ENCODE measurements at regions not wholly inside any gene's neighbourhood (a gene's known extent, or its start where the extent isn't known, plus 50 kb on each side); places are given as distances from the start of the nearest gene placed in this dataset.
"Not testable (repeated sequence)": the region's sequence is repeated elsewhere in the genome, so short reads cannot be mapped to it uniquely, and the experiment has no call there.

DNA sequence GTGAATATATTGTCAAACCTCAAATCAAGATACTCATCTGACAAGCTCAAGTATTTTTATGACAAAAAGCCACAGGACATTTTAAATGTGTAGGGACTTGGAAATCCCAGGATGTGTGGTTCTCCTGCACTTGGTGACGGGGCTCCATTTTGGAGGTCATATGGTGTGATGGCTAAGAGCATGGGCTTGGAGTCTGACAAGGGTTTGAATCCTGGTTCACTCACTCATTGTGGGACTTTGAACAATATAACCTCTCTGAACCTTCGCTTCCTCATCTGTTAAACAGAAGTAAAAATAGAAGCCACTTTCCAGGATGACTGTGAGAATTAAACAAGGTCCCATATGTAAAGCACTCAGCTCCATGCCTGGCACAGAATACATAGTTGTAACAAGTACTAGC, 99.6 kb downstream of the SMIM20 start:
- peaks cover 6% of the 10 kb centered on the region for H3K9me3 ChIP-seq (ENCODE audit: low read depth)
- 0% methylated on average over 2 of the region's 2 CpGs for WGBS (ENCODE audit: low lambda C conversion rate, missing lambda C conversion rate)

DNA sequence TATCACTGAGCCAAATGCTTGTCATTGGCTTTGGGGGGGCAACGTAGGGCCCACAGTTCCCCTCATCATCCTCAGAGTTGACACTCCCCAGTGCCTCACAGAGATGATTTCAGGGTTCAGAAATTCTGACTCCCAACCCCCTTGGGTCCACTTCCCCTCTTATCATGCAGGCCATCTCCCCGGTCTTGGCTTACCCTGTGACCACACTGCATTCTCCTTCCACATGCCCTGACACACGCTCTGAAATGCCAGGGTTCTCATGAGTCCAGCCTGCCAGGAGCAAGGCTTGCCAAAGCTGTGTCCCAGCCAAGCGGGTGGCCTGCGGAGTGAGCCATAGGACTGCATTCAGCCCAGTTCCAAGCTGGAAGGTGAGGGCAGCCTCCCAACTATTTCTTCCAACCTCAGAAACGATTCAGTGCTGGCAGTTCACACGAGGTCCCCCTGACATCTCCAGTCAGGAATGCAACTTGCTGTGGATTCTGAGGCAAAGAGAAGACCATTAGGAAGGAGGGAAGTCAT, 101.2 kb downstream of the SMIM20 start:
- H3K9me2 ChIP-seq (replicated peaks; ENCODE audit: insufficient read depth) = no peaks in the 10 kb centered on the region
- H3K36me3 ChIP-seq (replicated peaks; ENCODE audit: insufficient read depth, low read depth) = no peaks in the 10 kb centered on the region
- H3K27ac ChIP-seq = no peak overlapping the region
- WGBS (ENCODE audit: low lambda C conversion rate, missing lambda C conversion rate) = 75% methylated on average over 7 of the region's 7 CpGs
- no peak overlapping the region for H2AFZ ChIP-seq
- no peak overlapping the region for H3K4me2 ChIP-seq
- DNase-seq (ENCODE audit: low spot score) = no peak
- no peaks in the 10 kb centered on the region for H3K9me3 ChIP-seq (ENCODE audit: low read depth)
- H3K4me1 ChIP-seq (ENCODE audit: insufficient read depth) = no peaks in the 10 kb centered on the region
- H3K27me3 ChIP-seq = no peaks in the 10 kb centered on the region
- H3K4me3 ChIP-seq = no peak overlapping the region
- TF ChIP-seq, protein P1, sequence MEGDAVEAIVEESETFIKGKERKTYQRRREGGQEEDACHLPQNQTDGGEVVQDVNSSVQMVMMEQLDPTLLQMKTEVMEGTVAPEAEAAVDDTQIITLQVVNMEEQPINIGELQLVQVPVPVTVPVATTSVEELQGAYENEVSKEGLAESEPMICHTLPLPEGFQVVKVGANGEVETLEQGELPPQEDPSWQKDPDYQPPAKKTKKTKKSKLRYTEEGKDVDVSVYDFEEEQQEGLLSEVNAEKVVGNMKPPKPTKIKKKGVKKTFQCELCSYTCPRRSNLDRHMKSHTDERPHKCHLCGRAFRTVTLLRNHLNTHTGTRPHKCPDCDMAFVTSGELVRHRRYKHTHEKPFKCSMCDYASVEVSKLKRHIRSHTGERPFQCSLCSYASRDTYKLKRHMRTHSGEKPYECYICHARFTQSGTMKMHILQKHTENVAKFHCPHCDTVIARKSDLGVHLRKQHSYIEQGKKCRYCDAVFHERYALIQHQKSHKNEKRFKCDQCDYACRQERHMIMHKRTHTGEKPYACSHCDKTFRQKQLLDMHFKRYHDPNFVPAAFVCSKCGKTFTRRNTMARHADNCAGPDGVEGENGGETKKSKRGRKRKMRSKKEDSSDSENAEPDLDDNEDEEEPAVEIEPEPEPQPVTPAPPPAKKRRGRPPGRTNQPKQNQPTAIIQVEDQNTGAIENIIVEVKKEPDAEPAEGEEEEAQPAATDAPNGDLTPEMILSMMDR (IDR thresholded peaks at IDR 0.05; ENCODE audit: poor library complexity) = no peak
- TF ChIP-seq EZH2phosphoT487 (IDR thresholded peaks at IDR 0.05; ENCODE audit: low read depth, severe bottlenecking, unreplicated experiment) = no peak
- TF ChIP-seq EZH2 (IDR thresholded peaks at IDR 0.05; ENCODE audit: borderline replicate concordance) = no peak
- no peaks in the 10 kb centered on the region for H4K20me1 ChIP-seq (ENCODE audit: insufficient read depth, poor library complexity, severe bottlenecking)
- H3K79me2 ChIP-seq = no peaks in the 10 kb centered on the region

More for the DNA sequence above, 99.6 kb downstream of the SMIM20 start:
- DNase-seq (ENCODE audit: low spot score) = no peak
- no peaks in the 10 kb centered on the region for H4K20me1 ChIP-seq (ENCODE audit: insufficient read depth, poor library complexity, severe bottlenecking)
- TF ChIP-seq EZH2phosphoT487 (IDR thresholded peaks at IDR 0.05; ENCODE audit: low read depth, severe bottlenecking, unreplicated experiment) = no peak
- no peaks in the 10 kb centered on the region for H3K4me1 ChIP-seq (ENCODE audit: insufficient read depth)
- no peaks in the 10 kb centered on the region for H3K36me3 ChIP-seq (replicated peaks; ENCODE audit: insufficient read depth, low read depth)
- H3K27me3 ChIP-seq = no peaks in the 10 kb centered on the region
- H3K27ac ChIP-seq = no peak overlapping the region
- no peak overlapping the region for H3K4me2 ChIP-seq
- H3K4me3 ChIP-seq = no peak overlapping the region
- H2AFZ ChIP-seq = no peak overlapping the region
- no peaks in the 10 kb centered on the region for H3K9me2 ChIP-seq (replicated peaks; ENCODE audit: insufficient read depth)
- H3K79me2 ChIP-seq = no peaks in the 10 kb centered on the region

DNA sequence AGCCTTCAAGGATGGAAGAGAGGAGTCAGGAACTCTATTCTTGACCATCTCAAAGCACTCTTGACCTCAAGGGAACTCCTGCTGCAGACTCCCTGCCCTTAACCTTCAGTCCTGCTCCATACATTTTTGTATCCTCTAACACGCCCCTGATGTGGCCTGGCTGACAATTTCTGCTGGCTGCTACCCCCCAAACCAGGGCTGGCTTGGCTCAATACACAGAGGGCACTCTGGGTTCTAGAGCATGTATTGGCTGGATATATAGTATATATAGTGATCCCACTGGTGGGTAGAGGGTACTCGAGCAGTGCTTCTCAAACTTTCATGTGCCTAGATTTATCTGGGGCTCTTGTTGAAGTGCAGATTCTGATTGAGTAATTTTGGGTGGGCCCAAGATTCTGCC, 101.9 kb downstream of the SMIM20 start:
- Histone ChIP-seq H3K4me3 (no peak overlapping the region), H3K4me2 (no peak overlapping the region), H3K4me1 (ENCODE audit: insufficient read depth) (no peaks in the 10 kb centered on the region), H3K79me2 (no peaks in the 10 kb centered on the region), H3K27ac (no peak overlapping the region), H3K9me3 (ENCODE audit: low read depth) (no peaks in the 10 kb centered on the region), H4K20me1 (ENCODE audit: insufficient read depth, poor library complexity, severe bottlenecking) (no peaks in the 10 kb centered on the region), H2AFZ (no peak overlapping the region), H3K9me2 (replicated peaks; ENCODE audit: insufficient read depth) (no peaks in the 10 kb centered on the region), H3K36me3 (replicated peaks; ENCODE audit: insufficient read depth, low read depth) (no peaks in the 10 kb centered on the region), H3K27me3 (no peaks in the 10 kb centered on the region)
- no peak for DNase-seq (ENCODE audit: low spot score)
- 93% methylated on average over 2 of the region's 2 CpGs for WGBS (ENCODE audit: low lambda C conversion rate, missing lambda C conversion rate)
- TF ChIP-seq EZH2 (IDR thresholded peaks at IDR 0.05; ENCODE audit: borderline replicate concordance) (no peak), EZH2phosphoT487 (IDR thresholded peaks at IDR 0.05; ENCODE audit: low read depth, severe bottlenecking, unreplicated experiment) (no peak)
- TF ChIP-seq, protein P1 (IDR thresholded peaks at IDR 0.05; ENCODE audit: poor library complexity) = no peak

DNA sequence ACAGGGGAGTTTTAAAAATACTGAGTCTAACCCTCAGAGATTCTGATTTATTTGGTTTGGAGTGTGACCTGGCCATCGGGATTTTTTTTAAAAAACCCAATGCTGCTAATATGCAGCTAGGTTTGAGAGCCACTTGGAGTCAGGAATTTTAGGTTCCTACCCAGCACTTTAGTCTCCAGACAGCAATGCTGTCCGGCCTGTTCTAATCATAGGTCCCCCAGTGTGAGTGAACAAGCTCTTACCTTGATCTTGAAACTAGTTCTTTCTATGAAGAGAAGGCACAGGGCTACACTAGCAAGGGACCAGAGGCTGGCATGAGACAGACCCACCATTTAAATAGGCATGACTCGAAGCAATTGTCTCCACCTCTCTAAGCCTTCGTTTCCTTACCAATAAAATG, 103.5 kb downstream of the SMIM20 start:
- TF ChIP-seq, protein P1 (IDR thresholded peaks at IDR 0.05; ENCODE audit: poor library complexity) = no peak
- TF ChIP-seq EZH2 (IDR thresholded peaks at IDR 0.05; ENCODE audit: borderline replicate concordance) (no peak), EZH2phosphoT487 (IDR thresholded peaks at IDR 0.05; ENCODE audit: low read depth, severe bottlenecking, unreplicated experiment) (no peak)
- 91% methylated on average over 4 of the region's 4 CpGs for WGBS (ENCODE audit: low lambda C conversion rate, missing lambda C conversion rate)
- H3K79me2 ChIP-seq = no peaks in the 10 kb centered on the region
- H3K27ac ChIP-seq = no peak overlapping the region
- peaks cover 9% of the 10 kb centered on the region for H3K4me1 ChIP-seq (ENCODE audit: insufficient read depth)
- DNase-seq (ENCODE audit: low spot score) = no peak
- no peaks in the 10 kb centered on the region for H3K27me3 ChIP-seq
- no peak overlapping the region for H3K4me2 ChIP-seq
- H4K20me1 ChIP-seq (ENCODE audit: insufficient read depth, poor library complexity, severe bottlenecking) = no peaks in the 10 kb centered on the region
- no peaks in the 10 kb centered on the region for H3K9me3 ChIP-seq (ENCODE audit: low read depth)
- no peak overlapping the region for H3K4me3 ChIP-seq
- no peaks in the 10 kb centered on the region for H3K9me2 ChIP-seq (replicated peaks; ENCODE audit: insufficient read depth)
- no peak overlapping the region for H2AFZ ChIP-seq
- no peaks in the 10 kb centered on the region for H3K36me3 ChIP-seq (replicated peaks; ENCODE audit: insufficient read depth, low read depth)

DNA sequence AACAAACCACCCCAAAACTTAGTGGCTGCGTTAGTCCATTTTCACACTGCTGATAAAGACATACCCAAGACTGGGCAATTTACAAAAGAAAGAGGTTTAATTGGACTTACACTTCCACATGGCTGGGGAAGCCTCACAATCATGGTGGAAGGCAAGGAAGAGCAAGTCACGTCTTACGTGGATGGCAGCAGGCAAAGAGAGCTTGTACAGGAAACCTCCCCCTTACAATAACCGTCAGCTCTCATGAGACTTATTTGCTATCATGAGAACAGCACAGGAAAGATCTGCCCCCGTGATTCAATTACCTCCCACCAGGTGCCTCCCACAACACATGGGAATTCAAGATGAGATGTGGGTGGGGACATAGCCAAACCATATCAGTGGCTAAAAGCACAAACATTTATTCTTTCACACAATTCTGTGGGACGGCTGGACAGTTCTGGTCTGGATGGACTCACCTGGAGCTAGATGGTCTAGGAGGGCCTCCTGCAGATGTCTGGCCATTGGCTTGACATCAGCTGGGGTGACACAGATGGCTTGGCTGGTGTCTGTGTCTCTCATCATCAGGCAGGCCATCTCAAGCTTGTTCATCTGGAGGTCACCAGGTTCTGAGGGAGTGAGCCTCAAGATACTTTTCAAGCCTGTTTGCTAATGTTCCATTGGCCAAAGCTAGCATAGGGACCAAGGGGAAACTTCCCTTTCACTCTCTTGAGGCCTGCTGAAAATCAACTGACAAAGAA, 104.1 kb downstream of the SMIM20 start:
- not testable (repeated sequence) for H3K27me3 ChIP-seq; H3K79me2 ChIP-seq; H3K9me3 ChIP-seq (ENCODE audit: low read depth); DNase-seq (ENCODE audit: low spot score); H4K20me1 ChIP-seq (ENCODE audit: insufficient read depth, poor library complexity, severe bottlenecking); H3K36me3 ChIP-seq (replicated peaks; ENCODE audit: insufficient read depth, low read depth); H3K9me2 ChIP-seq (replicated peaks; ENCODE audit: insufficient read depth); H3K4me3 ChIP-seq; H2AFZ ChIP-seq; H3K27ac ChIP-seq; H3K4me2 ChIP-seq
- 81% methylated on average over 6 of the region's 6 CpGs for WGBS (ENCODE audit: low lambda C conversion rate, missing lambda C conversion rate)
- H3K4me1 ChIP-seq (ENCODE audit: insufficient read depth) = peaks cover 15% of the 10 kb centered on the region

All from hepatocyte (in vitro differentiated cells).